ENCODE measurements at regions not wholly inside any gene's neighbourhood (a gene's known extent, or its start where the extent isn't known, plus 50 kb on each side); places are given as distances from the start of the nearest gene placed in this dataset.
"Not testable (repeated sequence)": the region's sequence is repeated elsewhere in the genome, so short reads cannot be mapped to it uniquely, and the experiment has no call there.

- Histone ChIP-seq H3K27ac (ENCODE audit: low read depth, low read length) (no peak overlapping the region), H3K4me1 (ENCODE audit: control insufficient read depth, insufficient read depth, low read length) (no peaks in the 10 kb centered on the region), H3K9me3 (ENCODE audit: control insufficient read depth, insufficient read depth, low read length) (no peaks in the 10 kb centered on the region), H3K36me3 (ENCODE audit: control insufficient read depth, insufficient read depth, low read length) (no peaks in the 10 kb centered on the region), H3K4me3 (ENCODE audit: low read depth, low read length) (no peak overlapping the region), H3K27me3 (ENCODE audit: control insufficient read depth, insufficient read depth, low read length) (no peaks in the 10 kb centered on the region)
- WGBS (ENCODE audit: insufficient coverage) = 78% methylated on average over 1 of the region's 1 CpG
- no peak for DNase-seq (ENCODE audit: low read depth in 4 of 6, low spot score in 6 of 6)
Observed at GRCh38 chr5:67902497-67902830, 313.1 kb upstream of the PIK3R1 start.

GRCh38 chr5:67901814-67902496 lies 313.6 kb upstream of the PIK3R1 start:
- H3K27ac ChIP-seq (ENCODE audit: low read depth, low read length) = no peak overlapping the region
- 92% methylated on average over 5 of the region's 7 CpGs for WGBS (ENCODE audit: insufficient coverage)
- H3K4me1 ChIP-seq (ENCODE audit: control insufficient read depth, insufficient read depth, low read length) = no peaks in the 10 kb centered on the region
- H3K36me3 ChIP-seq (ENCODE audit: control insufficient read depth, insufficient read depth, low read length) = no peaks in the 10 kb centered on the region
- no peak overlapping the region for H3K4me3 ChIP-seq (ENCODE audit: low read depth, low read length)
- DNase-seq (ENCODE audit: low read depth in 4 of 6, low spot score in 6 of 6) = no peak
- no peaks in the 10 kb centered on the region for H3K27me3 ChIP-seq (ENCODE audit: control insufficient read depth, insufficient read depth, low read length)
- no peaks in the 10 kb centered on the region for H3K9me3 ChIP-seq (ENCODE audit: control insufficient read depth, insufficient read depth, low read length)

- Histone ChIP-seq H3K9me3 (ENCODE audit: control insufficient read depth, insufficient read depth, low read length) (no peaks in the 10 kb centered on the region), H3K36me3 (ENCODE audit: control insufficient read depth, insufficient read depth, low read length) (no peaks in the 10 kb centered on the region), H3K27me3 (ENCODE audit: control insufficient read depth, insufficient read depth, low read length) (no peaks in the 10 kb centered on the region), H3K4me1 (ENCODE audit: control insufficient read depth, insufficient read depth, low read length) (no peaks in the 10 kb centered on the region), H3K27ac (ENCODE audit: low read depth, low read length) (no peak overlapping the region), H3K4me3 (ENCODE audit: low read depth, low read length) (no peak overlapping the region)
- 77% methylated on average over 5 of the region's 6 CpGs for WGBS (ENCODE audit: insufficient coverage)
- no peak for DNase-seq (ENCODE audit: low read depth in 4 of 6, low spot score in 6 of 6)
Observed at GRCh38 chr5:67900514-67900913, 315.0 kb upstream of the PIK3R1 start.

GRCh38 chr5:67897980-67898379 lies 317.6 kb upstream of the PIK3R1 start:
- Histone ChIP-seq H3K9me3 (ENCODE audit: control insufficient read depth, insufficient read depth, low read length) (no peaks in the 10 kb centered on the region), H3K36me3 (ENCODE audit: control insufficient read depth, insufficient read depth, low read length) (no peaks in the 10 kb centered on the region), H3K27ac (ENCODE audit: low read depth, low read length) (no peak overlapping the region), H3K4me3 (ENCODE audit: low read depth, low read length) (no peak overlapping the region), H3K4me1 (ENCODE audit: control insufficient read depth, insufficient read depth, low read length) (no peaks in the 10 kb centered on the region), H3K27me3 (ENCODE audit: control insufficient read depth, insufficient read depth, low read length) (no peaks in the 10 kb centered on the region)
- no peak for DNase-seq (ENCODE audit: low read depth in 4 of 6, low spot score in 6 of 6)
- 90% methylated on average over 2 of the region's 3 CpGs for WGBS (ENCODE audit: insufficient coverage)

- H3K4me1 ChIP-seq (ENCODE audit: control insufficient read depth, insufficient read depth, low read length) = no peaks in the 10 kb centered on the region
- WGBS (ENCODE audit: insufficient coverage) = 79% methylated on average over 2 of the region's 3 CpGs
- H3K9me3 ChIP-seq (ENCODE audit: control insufficient read depth, insufficient read depth, low read length) = no peaks in the 10 kb centered on the region
- H3K36me3 ChIP-seq (ENCODE audit: control insufficient read depth, insufficient read depth, low read length) = no peaks in the 10 kb centered on the region
- DNase-seq (ENCODE audit: low read depth in 4 of 6, low spot score in 6 of 6) = no peak
- H3K27ac ChIP-seq (ENCODE audit: low read depth, low read length) = no peak overlapping the region
- no peak overlapping the region for H3K4me3 ChIP-seq (ENCODE audit: low read depth, low read length)
- no peaks in the 10 kb centered on the region for H3K27me3 ChIP-seq (ENCODE audit: control insufficient read depth, insufficient read depth, low read length)
Observed at GRCh38 chr5:67897431-67897830, 318.1 kb upstream of the PIK3R1 start.

GRCh38 chr5:67896930-67897313 lies 318.6 kb upstream of the PIK3R1 start:
- H3K9me3 ChIP-seq (ENCODE audit: control insufficient read depth, insufficient read depth, low read length) = no peaks in the 10 kb centered on the region
- no peaks in the 10 kb centered on the region for H3K36me3 ChIP-seq (ENCODE audit: control insufficient read depth, insufficient read depth, low read length)
- H3K27me3 ChIP-seq (ENCODE audit: control insufficient read depth, insufficient read depth, low read length) = no peaks in the 10 kb centered on the region
- H3K4me1 ChIP-seq (ENCODE audit: control insufficient read depth, insufficient read depth, low read length) = no peaks in the 10 kb centered on the region
- H3K27ac ChIP-seq (ENCODE audit: low read depth, low read length) = no peak overlapping the region
- H3K4me3 ChIP-seq (ENCODE audit: low read depth, low read length) = no peak overlapping the region
- DNase-seq (ENCODE audit: low read depth in 4 of 6, low spot score in 6 of 6) = no peak
- WGBS (ENCODE audit: insufficient coverage) = 40% methylated on average over 1 of the region's 2 CpGs

GRCh38 chr5:67896311-67896929 lies 319.1 kb upstream of the PIK3R1 start:
- no peak for DNase-seq (ENCODE audit: low read depth in 4 of 6, low spot score in 6 of 6)
- no peaks in the 10 kb centered on the region for H3K4me1 ChIP-seq (ENCODE audit: control insufficient read depth, insufficient read depth, low read length)
- no CpG with 5 or more reads among the region's 3 CpGs for WGBS (ENCODE audit: insufficient coverage)
- no peaks in the 10 kb centered on the region for H3K9me3 ChIP-seq (ENCODE audit: control insufficient read depth, insufficient read depth, low read length)
- H3K4me3 ChIP-seq (ENCODE audit: low read depth, low read length) = no peak overlapping the region
- no peaks in the 10 kb centered on the region for H3K27me3 ChIP-seq (ENCODE audit: control insufficient read depth, insufficient read depth, low read length)
- H3K36me3 ChIP-seq (ENCODE audit: control insufficient read depth, insufficient read depth, low read length) = no peaks in the 10 kb centered on the region
- H3K27ac ChIP-seq (ENCODE audit: low read depth, low read length) = no peak overlapping the region

GRCh38 chr5:67889870-67890269 lies 325.7 kb upstream of the PIK3R1 start:
- H3K36me3 ChIP-seq (ENCODE audit: control insufficient read depth, insufficient read depth, low read length); H3K4me3 ChIP-seq (ENCODE audit: low read depth, low read length); H3K4me1 ChIP-seq (ENCODE audit: control insufficient read depth, insufficient read depth, low read length); H3K27me3 ChIP-seq (ENCODE audit: control insufficient read depth, insufficient read depth, low read length); DNase-seq (ENCODE audit: low read depth in 4 of 6, low spot score in 6 of 6); H3K27ac ChIP-seq (ENCODE audit: low read depth, low read length); H3K9me3 ChIP-seq (ENCODE audit: control insufficient read depth, insufficient read depth, low read length): not testable (repeated sequence)
- WGBS (ENCODE audit: insufficient coverage) = 70% methylated on average over 2 of the region's 15 CpGs

GRCh38 chr5:67887748-67888161 lies 327.8 kb upstream of the PIK3R1 start:
- Histone ChIP-seq H3K36me3 (ENCODE audit: control insufficient read depth, insufficient read depth, low read length) (no peaks in the 10 kb centered on the region), H3K9me3 (ENCODE audit: control insufficient read depth, insufficient read depth, low read length) (no peaks in the 10 kb centered on the region), H3K4me3 (ENCODE audit: low read depth, low read length) (no peak overlapping the region), H3K27me3 (ENCODE audit: control insufficient read depth, insufficient read depth, low read length) (no peaks in the 10 kb centered on the region), H3K27ac (ENCODE audit: low read depth, low read length) (no peak overlapping the region), H3K4me1 (ENCODE audit: control insufficient read depth, insufficient read depth, low read length) (no peaks in the 10 kb centered on the region)
- DNase-seq (ENCODE audit: low read depth in 4 of 6, low spot score in 6 of 6) = no peak
- WGBS (ENCODE audit: insufficient coverage) = 80% methylated on average over 1 of the region's 1 CpG

GRCh38 chr5:67886761-67887160 lies 328.8 kb upstream of the PIK3R1 start:
- H3K27ac ChIP-seq (ENCODE audit: low read depth, low read length) = no peak overlapping the region
- H3K27me3 ChIP-seq (ENCODE audit: control insufficient read depth, insufficient read depth, low read length) = no peaks in the 10 kb centered on the region
- no peaks in the 10 kb centered on the region for H3K9me3 ChIP-seq (ENCODE audit: control insufficient read depth, insufficient read depth, low read length)
- DNase-seq (ENCODE audit: low read depth in 4 of 6, low spot score in 6 of 6) = peak in 1 of 6 donors; percentile 5
- no peak overlapping the region for H3K4me3 ChIP-seq (ENCODE audit: low read depth, low read length)
- WGBS (ENCODE audit: insufficient coverage) = no CpG with 5 or more reads among the region's 1 CpG
- H3K4me1 ChIP-seq (ENCODE audit: control insufficient read depth, insufficient read depth, low read length) = no peaks in the 10 kb centered on the region
- H3K36me3 ChIP-seq (ENCODE audit: control insufficient read depth, insufficient read depth, low read length) = no peaks in the 10 kb centered on the region

Measured in spinal cord (tissue), 9 donors.